HUES6 (cell line): ENCODE measurements at regions not wholly inside any gene's neighbourhood (a gene's known extent, or its start where the extent isn't known, plus 50 kb on each side); places are given as distances from the start of the nearest gene placed in this dataset.

Experiments used
- H3K27ac ChIP-seq: 2 replicates; pipeline ENCODE4 v1.7.0; 2013; ENCODE audit warnings: low read depth, mild to moderate bottlenecking, low read length, inconsistent platforms
- H3K27me3 ChIP-seq: 2 replicates; pipeline ENCODE4 v1.6.1; 2013; ENCODE audit warnings: low read length; ENCODE audit not compliant: control insufficient read depth, insufficient read depth
- H3K36me3 ChIP-seq: 2 replicates; pipeline ENCODE4 v1.6.1; 2013; ENCODE audit warnings: low read length; ENCODE audit not compliant: control insufficient read depth, insufficient read depth
- H3K4me1 ChIP-seq: 2 replicates; pipeline ENCODE4 v1.6.1; 2013; ENCODE audit warnings: low read length; ENCODE audit not compliant: control insufficient read depth, insufficient read depth
- H3K4me3 ChIP-seq: 2 replicates; pipeline ENCODE4 v1.5.1; 2013; ENCODE audit warnings: low read depth, low read length
- H3K9ac ChIP-seq: one replicate; pipeline ENCODE4 v1.6.1; 2013; ENCODE audit warnings: mild to moderate bottlenecking, low read length
- H3K9me3 ChIP-seq: 2 replicates; pipeline ENCODE4 v1.6.1; 2013; ENCODE audit warnings: low read depth, low read length; ENCODE audit not compliant: control insufficient read depth, insufficient read depth

GRCh38 chr6:6766230-6766905 lies 177.8 kb downstream of the LY86 start:
- Histone ChIP-seq H3K27ac (no peak overlapping the region), H3K4me1 (no peaks in the 10 kb centered on the region), H3K4me3 (no peak overlapping the region), H3K9ac (no peak overlapping the region), H3K9me3 (no peaks in the 10 kb centered on the region), H3K27me3 (no peaks in the 10 kb centered on the region), H3K36me3 (no peaks in the 10 kb centered on the region)

GRCh38 chr6:6769466-6769865 lies 180.9 kb downstream of the LY86 start:
- Histone ChIP-seq H3K27me3 (no peaks in the 10 kb centered on the region), H3K9ac (no peak overlapping the region), H3K27ac (no peak overlapping the region), H3K9me3 (no peaks in the 10 kb centered on the region), H3K36me3 (no peaks in the 10 kb centered on the region), H3K4me1 (no peaks in the 10 kb centered on the region), H3K4me3 (no peak overlapping the region)

GRCh38 chr6:6771224-6771945 lies 182.9 kb downstream of the LY86 start:
- H3K4me3 ChIP-seq = no peak overlapping the region
- H3K27me3 ChIP-seq = no peaks in the 10 kb centered on the region
- no peaks in the 10 kb centered on the region for H3K9me3 ChIP-seq
- H3K27ac ChIP-seq = no peak overlapping the region
- H3K9ac ChIP-seq = no peak overlapping the region
- no peaks in the 10 kb centered on the region for H3K4me1 ChIP-seq
- H3K36me3 ChIP-seq = no peaks in the 10 kb centered on the region

GRCh38 chr6:6771964-6772363 lies 183.4 kb downstream of the LY86 start:
- Histone ChIP-seq H3K27ac (no peak overlapping the region), H3K27me3 (no peaks in the 10 kb centered on the region), H3K4me3 (no peak overlapping the region), H3K4me1 (no peaks in the 10 kb centered on the region), H3K9ac (no peak overlapping the region), H3K9me3 (no peaks in the 10 kb centered on the region), H3K36me3 (no peaks in the 10 kb centered on the region)

GRCh38 chr6:6772751-6773150 lies 184.2 kb downstream of the LY86 start:
- Histone ChIP-seq H3K4me1 (no peaks in the 10 kb centered on the region), H3K27ac (no peak overlapping the region), H3K27me3 (no peaks in the 10 kb centered on the region), H3K9ac (no peak overlapping the region), H3K9me3 (no peaks in the 10 kb centered on the region), H3K36me3 (no peaks in the 10 kb centered on the region), H3K4me3 (no peak overlapping the region)

GRCh38 chr6:6775074-6775473 lies 186.6 kb downstream of the LY86 start:
- H3K4me1 ChIP-seq = no peaks in the 10 kb centered on the region
- H3K27me3 ChIP-seq = no peaks in the 10 kb centered on the region
- no peak overlapping the region for H3K9ac ChIP-seq
- no peaks in the 10 kb centered on the region for H3K36me3 ChIP-seq
- H3K4me3 ChIP-seq = no peak overlapping the region
- H3K27ac ChIP-seq = no peak overlapping the region
- H3K9me3 ChIP-seq = no peaks in the 10 kb centered on the region

GRCh38 chr6:6780231-6780630 lies 191.7 kb downstream of the LY86 start:
- Histone ChIP-seq H3K27me3 (no peaks in the 10 kb centered on the region), H3K36me3 (no peaks in the 10 kb centered on the region), H3K9ac (no peak overlapping the region), H3K9me3 (no peaks in the 10 kb centered on the region), H3K4me1 (peaks cover 11% of the 10 kb centered on the region), H3K4me3 (no peak overlapping the region), H3K27ac (no peak overlapping the region)

GRCh38 chr6:6781172-6781872 lies 192.8 kb downstream of the LY86 start:
- H3K9me3 ChIP-seq = no peaks in the 10 kb centered on the region
- H3K9ac ChIP-seq = no peak overlapping the region
- no peaks in the 10 kb centered on the region for H3K27me3 ChIP-seq
- H3K4me1 ChIP-seq = peaks cover 11% of the 10 kb centered on the region
- H3K27ac ChIP-seq = no peak overlapping the region
- H3K4me3 ChIP-seq = no peak overlapping the region
- no peaks in the 10 kb centered on the region for H3K36me3 ChIP-seq

GRCh38 chr6:6781873-6782227 lies 193.3 kb downstream of the LY86 start:
- Histone ChIP-seq H3K4me3 (no peak overlapping the region), H3K27ac (no peak overlapping the region), H3K9me3 (no peaks in the 10 kb centered on the region), H3K36me3 (no peaks in the 10 kb centered on the region), H3K27me3 (no peaks in the 10 kb centered on the region), H3K9ac (no peak overlapping the region), H3K4me1 (peaks cover 11% of the 10 kb centered on the region)

GRCh38 chr6:6783721-6784120 lies 195.2 kb downstream of the LY86 start:
- Histone ChIP-seq H3K27ac (no peak overlapping the region), H3K36me3 (no peaks in the 10 kb centered on the region), H3K27me3 (no peaks in the 10 kb centered on the region), H3K4me3 (no peak overlapping the region), H3K9me3 (no peaks in the 10 kb centered on the region), H3K4me1 (peaks cover 11% of the 10 kb centered on the region), H3K9ac (no peak overlapping the region)

- Histone ChIP-seq H3K27me3 (no peaks in the 10 kb centered on the region), H3K9ac (no peak overlapping the region), H3K27ac (no peak overlapping the region), H3K4me3 (no peak overlapping the region), H3K36me3 (no peaks in the 10 kb centered on the region), H3K4me1 (peaks cover 11% of the 10 kb centered on the region), H3K9me3 (no peaks in the 10 kb centered on the region)
Measured at GRCh38 chr6:6784514-6785162, 196.1 kb downstream of the LY86 start.
